Stimulated activated naive CD8-positive, alpha-beta T cell treated with anti-CD3 and anti-CD28 coated beads, Interleukin-15, amount 100 ng/mL, for 72 hours (primary cell): ENCODE measurements at regions not wholly inside any gene's neighbourhood (a gene's known extent, or its start where the extent isn't known, plus 50 kb on each side); places are given as distances from the start of the nearest gene placed in this dataset.
"Not testable (repeated sequence)": the region's sequence is repeated elsewhere in the genome, so short reads cannot be mapped to it uniquely, and the experiment has no call there.

Experiments used
- ATAC-seq: fragments of 150-1000 bp; cut with Tn5 transposase; 2 replicates; pipeline ENCODE4 v1.10.0; 2021; ENCODE audit warnings: mild to moderate bottlenecking, moderate library complexity
- DNase-seq, 2 donors: peaks; one replicate each; pipeline ENCODE4 v3.0.0; 2021 to 2022
- H3K27ac Mint-ChIP-seq, 2 donors: one replicate each; pipeline ENCODE4 v1.8.0; 2022; ENCODE audit warnings: mild to moderate bottlenecking in 2 of 2, mixed read lengths in 2 of 2, moderate library complexity in 2 of 2
- H3K27me3 Mint-ChIP-seq: one replicate; pipeline ENCODE4 v1.8.0; 2022; ENCODE audit warnings: mixed read lengths
- H3K4me1 Mint-ChIP-seq: one replicate; pipeline ENCODE4 v1.8.0; 2022; ENCODE audit warnings: mild to moderate bottlenecking, mixed read lengths
- H3K4me3 Mint-ChIP-seq, 2 donors: one replicate each; pipeline ENCODE4 v1.8.0; 2022; ENCODE audit warnings: mild to moderate bottlenecking in 2 of 2, mixed read lengths in 2 of 2, moderate library complexity in 1 of 2
- H3K9me3 Mint-ChIP-seq, 2 donors: one replicate each; pipeline ENCODE4 v1.8.0; 2022; ENCODE audit warnings: mixed read lengths in 2 of 2

GRCh38 chr20:11976966-11977365 is 59.3 kb downstream of the BTBD3 start:
- H3K4me1 Mint-ChIP-seq = no peaks in the 10 kb centered on the region
- no peak for ATAC-seq
- no peak overlapping the region for H3K4me3 Mint-ChIP-seq

GRCh38 chr20:11978496-11978895 is 60.8 kb downstream of the BTBD3 start:
- ATAC-seq (no peak), DNase-seq (no peak)
- H3K4me1 Mint-ChIP-seq = no peaks in the 10 kb centered on the region
- H3K27me3 Mint-ChIP-seq = no peaks in the 10 kb centered on the region
- H3K4me3 Mint-ChIP-seq = no peak overlapping the region
- H3K9me3 Mint-ChIP-seq = no peaks in the 10 kb centered on the region
- H3K27ac Mint-ChIP-seq = no peak overlapping the region

More at GRCh38 chr20:11976966-11977365, 59.3 kb downstream of the BTBD3 start:
- Mint-ChIP-seq H3K27ac (no peak overlapping the region), H3K9me3 (no peaks in the 10 kb centered on the region), H3K27me3 (no peaks in the 10 kb centered on the region)
- no peak for DNase-seq

GRCh38 chr20:11979306-11979990 is 61.8 kb downstream of the BTBD3 start:
- H3K27me3 Mint-ChIP-seq = no peaks in the 10 kb centered on the region

GRCh38 chr20:11980263-11980662 is 62.6 kb downstream of the BTBD3 start:
- Mint-ChIP-seq H3K4me1 (no peaks in the 10 kb centered on the region), H3K27me3 (no peaks in the 10 kb centered on the region), H3K4me3 (no peak overlapping the region), H3K9me3 (no peaks in the 10 kb centered on the region), H3K27ac (no peak overlapping the region)
- ATAC-seq = no peak
- no peak for DNase-seq

More at GRCh38 chr20:11979306-11979990, 61.8 kb downstream of the BTBD3 start:
- Mint-ChIP-seq H3K9me3 (no peaks in the 10 kb centered on the region), H3K4me3 (no peak overlapping the region), H3K4me1 (no peaks in the 10 kb centered on the region), H3K27ac (no peak overlapping the region)
- no peak for ATAC-seq
- no peak for DNase-seq

GRCh38 chr20:11981366-11981947 is 63.8 kb downstream of the BTBD3 start:
- no peak overlapping the region for H3K27ac Mint-ChIP-seq
- no peaks in the 10 kb centered on the region for H3K9me3 Mint-ChIP-seq
- ATAC-seq (no peak), DNase-seq (no peak)
- no peak overlapping the region for H3K4me3 Mint-ChIP-seq
- H3K4me1 Mint-ChIP-seq = no peaks in the 10 kb centered on the region
- no peaks in the 10 kb centered on the region for H3K27me3 Mint-ChIP-seq

GRCh38 chr20:11982289-11982954 is 64.7 kb downstream of the BTBD3 start:
- Mint-ChIP-seq H3K27me3 (peaks cover 1% of the 10 kb centered on the region), H3K4me1 (no peaks in the 10 kb centered on the region)

GRCh38 chr20:11982955-11983470 is 65.3 kb downstream of the BTBD3 start:
- ATAC-seq = no peak

More at GRCh38 chr20:11982289-11982954, 64.7 kb downstream of the BTBD3 start:
- DNase-seq (no peak), ATAC-seq (no peak)
- H3K9me3 Mint-ChIP-seq = no peaks in the 10 kb centered on the region
- H3K4me3 Mint-ChIP-seq = no peak overlapping the region
- no peak overlapping the region for H3K27ac Mint-ChIP-seq

GRCh38 chr20:11986954-11987353 is 69.3 kb downstream of the BTBD3 start:
- Mint-ChIP-seq H3K27me3 (peaks cover 20% of the 10 kb centered on the region), H3K4me3 (no peak overlapping the region), H3K9me3 (peaks cover 0 to 4% of the 10 kb centered on the region in 2 donors), H3K4me1 (no peaks in the 10 kb centered on the region), H3K27ac (no peak overlapping the region)
- DNase-seq = no peak
- ATAC-seq = no peak

More at GRCh38 chr20:11982955-11983470, 65.3 kb downstream of the BTBD3 start:
- DNase-seq = no peak
- H3K9me3 Mint-ChIP-seq = no peaks in the 10 kb centered on the region
- H3K4me3 Mint-ChIP-seq = no peak overlapping the region
- no peak overlapping the region for H3K27ac Mint-ChIP-seq
- H3K4me1 Mint-ChIP-seq = no peaks in the 10 kb centered on the region
- H3K27me3 Mint-ChIP-seq = peaks cover 7% of the 10 kb centered on the region

GRCh38 chr20:11987526-11987925 is 69.8 kb downstream of the BTBD3 start:
- no peak for DNase-seq
- no peak overlapping the region for H3K27ac Mint-ChIP-seq
- H3K9me3 Mint-ChIP-seq = peaks cover 0 to 4% of the 10 kb centered on the region in 2 donors
- no peak for ATAC-seq
- peaks cover 20% of the 10 kb centered on the region for H3K27me3 Mint-ChIP-seq
- no peaks in the 10 kb centered on the region for H3K4me1 Mint-ChIP-seq
- H3K4me3 Mint-ChIP-seq = no peak overlapping the region

GRCh38 chr20:11989018-11989771 is 71.5 kb downstream of the BTBD3 start:
- H3K4me3 Mint-ChIP-seq = no peak overlapping the region
- peaks cover 0 to 4% of the 10 kb centered on the region in 2 donors for H3K9me3 Mint-ChIP-seq
- no peaks in the 10 kb centered on the region for H3K4me1 Mint-ChIP-seq
- no peak for ATAC-seq
- H3K27me3 Mint-ChIP-seq = peaks cover 20% of the 10 kb centered on the region
- H3K27ac Mint-ChIP-seq = no peak overlapping the region
- DNase-seq = no peak

- Mint-ChIP-seq H3K4me1 (no peaks in the 10 kb centered on the region), H3K4me3 (no peak overlapping the region), H3K9me3 (peaks cover 0 to 4% of the 10 kb centered on the region in 2 donors), H3K27ac (no peak overlapping the region), H3K27me3 (peaks cover 28% of the 10 kb centered on the region)
- no peak for DNase-seq
- ATAC-seq = no peak
These were observed 74.7 kb downstream of the BTBD3 start for GRCh38 chr20:11992426-11992825.

- ATAC-seq (no peak), DNase-seq (no peak)
- H3K27ac Mint-ChIP-seq = no peak overlapping the region
- H3K9me3 Mint-ChIP-seq = peaks cover 0 to 4% of the 10 kb centered on the region in 2 donors
- no peak overlapping the region for H3K4me3 Mint-ChIP-seq
- peaks cover 15% of the 10 kb centered on the region for H3K27me3 Mint-ChIP-seq
- H3K4me1 Mint-ChIP-seq = no peaks in the 10 kb centered on the region
These were observed 76.3 kb downstream of the BTBD3 start for GRCh38 chr20:11993886-11994461.

- Mint-ChIP-seq H3K9me3 (no peaks in the 10 kb centered on the region), H3K4me1 (no peaks in the 10 kb centered on the region), H3K27me3 (peaks cover 9% of the 10 kb centered on the region), H3K27ac (peak overlapping the region in 1 of 2 donors; percentile 9), H3K4me3 (no peak overlapping the region)
- ATAC-seq (no peak), DNase-seq (no peak)
These were observed 78.3 kb downstream of the BTBD3 start for GRCh38 chr20:11995805-11996567.

GRCh38 chr20:12004776-12005175 is 87.1 kb downstream of the BTBD3 start:
- DNase-seq, H3K9me3 Mint-ChIP-seq, H3K4me3 Mint-ChIP-seq, H3K4me1 Mint-ChIP-seq, H3K27ac Mint-ChIP-seq, ATAC-seq, H3K27me3 Mint-ChIP-seq: not testable (repeated sequence)
